K562 (cell line): ENCODE measurements at regions not wholly inside any gene's neighbourhood (a gene's known extent, or its start where the extent isn't known, plus 50 kb on each side); places are given as distances from the start of the nearest gene placed in this dataset.

Experiments used
- CUX1 ChIP-seq: fragments of 200-800 bp; sonication (Bioruptor generic); IDR thresholded peaks from 2 replicates; pipeline ENCODE4 v1.6.1; 2016; ENCODE audit warnings: missing genetic modification characterization, missing compliant biosample characterization
- EGR1 ChIP-seq: fragments of 450-650 bp; conservative IDR thresholded peaks from 2 replicates; pipeline ENCODE4 v1.6.1; 2017; ENCODE audit warnings: mild to moderate bottlenecking
- PTBP1 ChIP-seq: fragments of 200-400 bp; formaldehyde crosslinking; IDR thresholded peaks from 2 replicates; pipeline ENCODE4 v1.6.1; 2017; ENCODE audit warnings: low read depth, low read length
- XRCC3 ChIP-seq: fragments of 450-650 bp; IDR thresholded peaks from 2 replicates; pipeline ENCODE4 v1.6.1; 2017; ENCODE audit warnings: mild to moderate bottlenecking, moderate library complexity
- ZNF41 ChIP-seq: fragments of 250-450 bp; sonication (Bioruptor Pico); conservative IDR thresholded peaks from 2 replicates; pipeline ENCODE4 v1.4.0; 2020; ENCODE audit warnings: mild to moderate bottlenecking
- TF ChIP-seq, protein P1 (sequence below), 3 experiments: IDR thresholded peaks in 2 of 3; conservative IDR thresholded peaks in 1 of 3; 2 replicates each; pipeline ENCODE4 v1.5.1; 2011 to 2012; ENCODE audit warnings: low read length in 3 of 3, mild to moderate bottlenecking in 3 of 3, control low read depth in 2 of 3, improper control_type of control experiment in 1 of 3, inconsistent platforms in 1 of 3, low read depth in 1 of 3, mixed read lengths in 1 of 3, moderate library complexity in 1 of 3; ENCODE audit not compliant: insufficient read depth in 2 of 3

GRCh38 chr13:109371066-109371465, 415.3 kb downstream of the IRS2 start:
- TF ChIP-seq, protein P1, sequence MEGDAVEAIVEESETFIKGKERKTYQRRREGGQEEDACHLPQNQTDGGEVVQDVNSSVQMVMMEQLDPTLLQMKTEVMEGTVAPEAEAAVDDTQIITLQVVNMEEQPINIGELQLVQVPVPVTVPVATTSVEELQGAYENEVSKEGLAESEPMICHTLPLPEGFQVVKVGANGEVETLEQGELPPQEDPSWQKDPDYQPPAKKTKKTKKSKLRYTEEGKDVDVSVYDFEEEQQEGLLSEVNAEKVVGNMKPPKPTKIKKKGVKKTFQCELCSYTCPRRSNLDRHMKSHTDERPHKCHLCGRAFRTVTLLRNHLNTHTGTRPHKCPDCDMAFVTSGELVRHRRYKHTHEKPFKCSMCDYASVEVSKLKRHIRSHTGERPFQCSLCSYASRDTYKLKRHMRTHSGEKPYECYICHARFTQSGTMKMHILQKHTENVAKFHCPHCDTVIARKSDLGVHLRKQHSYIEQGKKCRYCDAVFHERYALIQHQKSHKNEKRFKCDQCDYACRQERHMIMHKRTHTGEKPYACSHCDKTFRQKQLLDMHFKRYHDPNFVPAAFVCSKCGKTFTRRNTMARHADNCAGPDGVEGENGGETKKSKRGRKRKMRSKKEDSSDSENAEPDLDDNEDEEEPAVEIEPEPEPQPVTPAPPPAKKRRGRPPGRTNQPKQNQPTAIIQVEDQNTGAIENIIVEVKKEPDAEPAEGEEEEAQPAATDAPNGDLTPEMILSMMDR (IDR thresholded peaks at IDR 0.05 in 2 of 3, conservative IDR thresholded peaks at IDR 0.05 in 1 of 3; ENCODE audit: insufficient read depth in 2 of 3, low read depth in 1 of 3, low read length in 3 of 3), result no peak
- TF ChIP-seq XRCC3 (no peak), EGR1 (no peak), CUX1 (CRISPR knock-in tag) (no peak), PTBP1 (no peak), ZNF41 (CRISPR knock-in tag) (no peak)
